Kidney (tissue), 13 donors: ENCODE measurements at regions not wholly inside any gene's neighbourhood (a gene's known extent, or its start where the extent isn't known, plus 50 kb on each side); places are given as distances from the start of the nearest gene placed in this dataset.
A peak's percentile ranks its signal among the peaks of the same experiment; 100 is the strongest.

Experiments
- DNase-seq, 5 donors: peaks; one replicate each; pipeline ENCODE4 v3.0.0-alpha.2; 2013 to 2020
- FAIRE-seq: peaks from 2 replicates; lab custom pipeline; 2012; peaks lifted over from hg19 to GRCh38; lab: Jason Lieb, UNC
- H3K27ac ChIP-seq, 2 donors: one replicate each; pipeline ENCODE4 v1.7.0; 2013; ENCODE audit warnings: low read depth in 2 of 2, low read length in 2 of 2, inconsistent platforms in 1 of 2
- H3K27me3 ChIP-seq: one replicate; pipeline ENCODE4 v1.7.1; 2013; ENCODE audit warnings: low read length, inconsistent platforms; ENCODE audit not compliant: control insufficient read depth, insufficient read depth
- H3K36me3 ChIP-seq, 3 donors: one replicate each; pipeline versions ENCODE4 v1.7.0 to v1.7.1; 2013; ENCODE audit warnings: low read length in 3 of 3, control low read depth in 1 of 3, inconsistent platforms in 1 of 3; ENCODE audit not compliant: insufficient read depth in 3 of 3, control insufficient read depth in 2 of 3
- H3K4me1 ChIP-seq, 3 donors: one replicate each; pipeline versions ENCODE4 v1.7.0 to v1.7.1; 2013; ENCODE audit warnings: low read length in 3 of 3, inconsistent platforms in 1 of 3, low read depth in 1 of 3; ENCODE audit not compliant: control insufficient read depth in 2 of 3, insufficient read depth in 2 of 3
- H3K4me3 ChIP-seq, 3 donors: one replicate each; pipeline versions ENCODE4 v1.7.0 to v1.8.1; 2013; ENCODE audit warnings: low read length in 3 of 3, control low read depth in 1 of 3, inconsistent platforms in 1 of 3
- H3K9ac ChIP-seq, 3 donors: one replicate each; pipeline versions ENCODE4 v1.7.0 to v1.7.1; 2013; ENCODE audit warnings: low read length in 3 of 3, control low read depth in 1 of 3, inconsistent platforms in 1 of 3
- H3K9me3 ChIP-seq, 3 donors: one replicate each; pipeline versions ENCODE4 v1.7.0 to v1.7.1; 2013; ENCODE audit warnings: low read length in 3 of 3, control low read depth in 1 of 3, inconsistent platforms in 1 of 3; ENCODE audit not compliant: control insufficient read depth in 2 of 3, insufficient read depth in 1 of 3
- CTCF ChIP-seq: IDR thresholded peaks from 3 replicates; pipeline ENCODE4 v1.5.1; 2012; ENCODE audit warnings: mild to moderate bottlenecking, moderate library complexity, borderline replicate concordance; ENCODE audit not compliant: insufficient read depth; ENCODE audit errors: extremely low read depth
- intact Hi-C: fragments of 100-400 bp; cut with DNase I; formaldehyde crosslinking; loops from one replicate; pipeline ENCODE4 v1.11.1; 2022
- donor health status: control.
- donor health status: control.
- donor health status: control.
- donor health status: control.
- donor health status: control.
- donor health status: DM: yes; HTN: yes; CAD: no.
- donor health status: Normal renal cell carcinoma (clear cell type).

DNA sequence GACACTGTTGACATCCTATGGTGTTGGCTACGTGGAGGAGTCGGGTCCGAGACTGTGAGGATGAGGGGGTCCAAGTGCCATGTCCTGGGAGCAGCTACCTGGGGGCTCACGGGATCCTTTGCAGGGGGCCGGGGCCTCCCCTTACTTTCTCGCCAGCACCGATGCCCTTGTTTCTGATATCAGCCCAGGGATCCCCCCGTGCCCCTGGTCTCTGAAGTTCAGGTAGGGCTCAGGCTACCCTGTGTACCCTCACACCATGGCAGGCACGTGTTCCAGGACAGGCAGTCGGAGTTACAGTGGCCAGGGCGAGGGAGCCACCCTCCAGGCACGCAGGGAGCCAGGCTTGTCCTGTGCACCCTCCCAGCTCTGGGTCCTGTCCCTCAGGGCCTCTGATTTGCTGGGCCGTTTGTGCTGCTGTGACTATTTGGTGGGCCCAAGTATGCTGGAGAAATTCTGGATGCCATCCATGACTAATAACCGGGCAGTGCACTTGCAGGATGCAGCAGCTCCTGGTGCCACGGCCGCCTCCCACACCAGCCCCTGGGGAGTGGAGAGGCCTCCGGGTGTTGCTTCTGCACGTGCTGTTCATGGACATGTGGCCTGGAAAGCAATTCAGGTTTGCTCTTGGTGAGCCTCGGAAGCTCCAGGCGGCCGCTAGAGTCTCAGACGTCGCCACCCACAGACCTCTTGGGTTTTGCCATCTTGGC is 93.1 kb upstream of the SFSWAP start:
- Histone ChIP-seq H3K27me3 (no peaks in the 10 kb centered on the region), H3K9ac (no peak overlapping the region), H3K36me3 (no peaks in the 10 kb centered on the region), H3K4me1 (peaks cover 0 to 2% (median 0%) of the 10 kb centered on the region in 3 donors), H3K9me3 (no peaks in the 10 kb centered on the region), H3K4me3 (no peak overlapping the region), H3K27ac (no peak overlapping the region)
- DNase-seq (peak in 1 of 5 donors; percentile 51), FAIRE-seq (no peak)
- TF ChIP-seq CTCF = no peak
- intact Hi-C loops = no loop called here

DNA sequence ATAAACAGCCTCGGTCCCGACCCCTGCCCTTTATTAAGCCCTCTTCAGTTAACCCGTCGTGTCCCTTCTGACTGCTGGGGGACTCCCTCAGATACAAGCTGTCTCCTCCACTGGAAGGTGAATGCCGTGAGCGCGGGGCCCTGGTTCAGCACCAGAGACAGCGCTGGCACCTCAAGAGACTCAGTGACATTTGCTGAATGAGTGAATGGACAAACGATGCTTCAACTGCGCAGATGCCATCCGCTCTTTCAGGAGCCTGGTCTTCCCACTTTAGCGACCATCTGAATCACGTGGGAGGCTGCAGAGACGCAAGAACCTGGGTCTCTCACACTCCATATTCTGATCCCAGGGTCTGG is 92.6 kb upstream of the SFSWAP start:
- Histone ChIP-seq H3K4me3 (no peak overlapping the region), H3K36me3 (no peaks in the 10 kb centered on the region), H3K9me3 (no peaks in the 10 kb centered on the region), H3K27ac (no peak overlapping the region), H3K9ac (no peak overlapping the region), H3K27me3 (no peaks in the 10 kb centered on the region), H3K4me1 (peaks cover 0 to 2% (median 0%) of the 10 kb centered on the region in 3 donors)
- DNase-seq = peak in 3 of 5 donors; percentile 56 to 67 (median 59)
- intact Hi-C loops = no loop called here
- no peak for TF ChIP-seq CTCF
- no peak for FAIRE-seq

DNA sequence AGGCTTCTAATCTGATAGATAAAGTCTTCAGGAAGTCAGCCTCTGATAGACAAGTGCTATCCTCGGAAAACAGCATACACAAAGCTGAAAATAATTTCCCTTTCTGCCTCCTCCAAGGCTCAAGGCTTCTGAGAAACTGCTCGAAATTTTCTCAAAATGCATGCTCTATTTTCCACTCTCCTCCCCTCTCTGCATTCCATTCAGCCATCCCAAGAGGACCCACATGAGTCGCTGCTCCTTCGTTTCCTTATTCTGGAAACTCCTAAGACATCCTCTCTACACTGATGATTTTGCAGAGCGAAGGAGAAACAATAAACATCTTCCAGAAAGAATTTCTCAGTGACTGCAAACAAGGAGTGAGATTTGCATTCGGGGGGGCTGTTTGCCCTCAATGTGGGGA is 92.2 kb upstream of the SFSWAP start:
- Histone ChIP-seq H3K27me3 (no peaks in the 10 kb centered on the region), H3K9me3 (no peaks in the 10 kb centered on the region), H3K27ac (no peak overlapping the region), H3K4me1 (peaks cover 0 to 2% (median 0%) of the 10 kb centered on the region in 3 donors), H3K9ac (no peak overlapping the region), H3K36me3 (no peaks in the 10 kb centered on the region), H3K4me3 (no peak overlapping the region)
- intact Hi-C loops = no loop called here
- DNase-seq = no peak
- TF ChIP-seq CTCF = no peak
- no peak for FAIRE-seq
